ENCODE measurements at regions not wholly inside any gene's neighbourhood (a gene's known extent, or its start where the extent isn't known, plus 50 kb on each side); places are given as distances from the start of the nearest gene placed in this dataset.

DNA sequence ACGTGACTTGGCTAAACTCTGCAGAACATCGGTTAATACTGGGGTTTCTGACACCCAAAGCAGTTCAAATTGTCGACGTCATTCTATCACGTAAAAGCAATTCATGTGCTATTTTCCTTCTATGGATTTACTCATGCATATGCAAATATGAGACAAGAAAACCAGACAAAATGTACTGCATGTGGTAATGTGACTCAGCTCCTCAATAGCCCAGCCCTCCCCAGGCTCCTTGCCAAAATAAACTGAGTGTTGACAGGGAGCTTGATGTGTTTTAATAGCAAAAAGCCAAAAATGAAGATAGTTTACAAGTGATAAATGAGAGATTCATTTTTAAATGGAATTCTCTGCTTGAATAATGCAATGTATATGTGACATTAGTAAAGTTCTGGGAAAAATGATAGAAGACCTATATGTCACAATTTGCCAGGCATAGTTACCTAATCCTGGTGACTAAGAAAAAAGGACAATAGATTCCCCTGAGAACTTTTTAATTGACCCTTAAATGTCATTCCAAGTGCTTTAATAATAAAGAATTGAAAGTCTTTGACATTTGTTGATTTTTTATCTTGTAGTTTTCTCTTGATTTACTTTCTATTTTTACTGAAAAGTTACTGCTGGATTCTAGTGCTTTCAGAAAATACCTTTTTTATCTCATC, 1700.6 kb upstream of the TENM3 start:
- no peak for TF ChIP-seq POLR2A (IDR thresholded peaks at IDR 0.05; ENCODE audit: low read length)
- no peak for TF ChIP-seq GATA1 (IDR thresholded peaks at IDR 0.05; ENCODE audit: low read depth, low read length)

All from erythroblast (primary cell).